Activated CD4-positive, alpha-beta T cell treated with anti-CD3 and anti-CD28 coated beads for 48 hours (primary cell): ENCODE measurements at regions not wholly inside any gene's neighbourhood (a gene's known extent, or its start where the extent isn't known, plus 50 kb on each side); places are given as distances from the start of the nearest gene placed in this dataset.
"Not testable (repeated sequence)": the region's sequence is repeated elsewhere in the genome, so short reads cannot be mapped to it uniquely, and the experiment has no call there.

Experiments used
- DNase-seq: peaks from one replicate; pipeline ENCODE4 v3.0.0-alpha.2; 2020

DNA sequence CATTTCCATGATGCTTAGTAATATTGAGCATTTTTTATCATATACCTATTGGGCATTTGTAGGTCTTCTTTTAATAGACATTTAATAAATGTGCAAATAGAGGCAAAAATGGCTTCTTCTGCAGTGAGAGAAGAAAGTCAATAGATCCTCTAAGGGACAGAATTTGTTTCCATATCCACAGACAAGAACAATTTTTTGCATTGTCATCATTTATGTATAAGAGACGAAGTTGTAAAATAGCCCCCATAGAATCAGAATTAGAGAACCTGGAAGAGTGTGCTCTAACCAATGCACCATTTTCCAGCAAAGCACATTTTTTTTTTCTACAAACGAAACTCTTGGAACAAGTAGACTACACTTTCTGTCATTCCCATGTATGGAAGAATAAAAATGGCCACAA, 365.1 kb upstream of the PDE3A start:
- DNase-seq, result no peak

DNA sequence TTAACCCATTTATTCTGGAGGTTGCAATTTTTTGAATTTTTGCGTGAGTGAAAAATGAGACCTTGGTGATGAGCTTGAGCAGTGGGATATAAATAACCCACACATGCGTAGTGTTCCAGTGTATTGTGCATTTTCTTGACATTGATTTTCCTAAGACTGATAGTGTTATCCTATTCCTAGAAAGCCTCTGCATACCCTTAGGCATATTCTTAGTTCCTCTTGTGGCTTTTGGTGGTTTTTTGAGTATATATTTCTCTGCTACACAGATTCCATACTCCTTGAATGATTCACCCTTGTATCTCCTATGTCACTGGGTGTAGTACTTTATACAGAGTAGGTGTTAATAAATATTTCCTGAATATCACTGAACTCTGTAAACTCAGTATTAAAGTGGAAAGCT, 363.4 kb upstream of the PDE3A start:
- no peak for DNase-seq

DNA sequence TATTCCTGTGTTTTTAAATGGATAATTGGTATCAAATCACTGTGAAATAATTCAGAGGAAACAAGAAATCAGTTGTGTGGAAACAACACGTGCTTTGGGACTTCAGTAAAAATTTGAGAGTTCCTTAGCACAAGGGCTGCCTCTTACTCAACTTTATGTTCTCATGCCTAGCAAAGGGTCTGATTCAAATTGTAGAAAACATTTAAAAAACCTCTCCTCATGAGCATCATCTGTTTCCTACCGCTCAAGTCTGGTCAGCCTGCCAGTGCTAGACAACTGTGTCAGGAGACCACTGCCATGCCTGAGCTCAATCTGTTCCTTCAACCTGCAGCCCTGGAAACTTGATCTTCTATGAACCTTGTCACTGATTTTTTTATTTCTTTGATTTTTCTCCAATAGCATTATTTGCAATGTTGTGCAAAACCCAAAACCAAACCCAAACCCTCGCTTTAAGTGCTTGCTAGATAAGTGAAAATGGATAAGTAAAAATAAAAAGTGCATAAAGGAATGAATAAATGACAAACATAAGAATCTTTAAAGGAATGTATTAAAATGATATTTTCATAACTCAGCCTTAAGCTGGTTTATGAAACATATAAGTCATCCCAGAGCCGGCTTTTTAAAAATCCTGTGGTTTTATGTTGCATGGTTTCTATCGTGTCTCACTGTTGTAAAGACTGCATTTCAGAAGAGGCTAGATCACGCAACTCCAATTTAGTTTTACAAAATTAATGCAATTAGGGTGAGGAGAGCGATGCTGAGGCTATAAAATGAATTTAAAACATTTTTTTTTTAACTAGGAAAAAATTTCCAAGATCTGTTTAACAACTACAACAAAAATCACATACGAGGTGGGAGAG, 361.2 kb upstream of the PDE3A start:
- no peak for DNase-seq

DNA sequence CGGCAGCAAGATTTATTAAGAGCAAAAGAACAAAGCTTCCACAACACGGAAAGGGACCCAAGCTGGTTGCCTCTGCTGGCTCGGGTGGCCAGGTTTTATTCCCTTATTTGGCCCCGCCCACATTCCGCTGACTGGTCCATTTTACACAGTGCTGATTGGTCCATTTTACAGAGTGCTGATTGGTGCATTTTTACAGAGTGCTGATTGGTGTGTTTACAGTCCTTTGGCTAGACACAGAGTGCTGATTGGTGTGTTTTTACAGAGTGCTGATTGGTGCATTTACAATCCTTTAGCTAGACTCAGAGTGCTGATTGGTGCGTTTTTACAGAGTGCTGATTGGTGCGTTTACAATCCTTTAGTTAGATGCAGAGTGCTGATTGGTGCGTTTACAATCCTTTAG, 358.4 kb upstream of the PDE3A start:
- not testable (repeated sequence) for DNase-seq

DNA sequence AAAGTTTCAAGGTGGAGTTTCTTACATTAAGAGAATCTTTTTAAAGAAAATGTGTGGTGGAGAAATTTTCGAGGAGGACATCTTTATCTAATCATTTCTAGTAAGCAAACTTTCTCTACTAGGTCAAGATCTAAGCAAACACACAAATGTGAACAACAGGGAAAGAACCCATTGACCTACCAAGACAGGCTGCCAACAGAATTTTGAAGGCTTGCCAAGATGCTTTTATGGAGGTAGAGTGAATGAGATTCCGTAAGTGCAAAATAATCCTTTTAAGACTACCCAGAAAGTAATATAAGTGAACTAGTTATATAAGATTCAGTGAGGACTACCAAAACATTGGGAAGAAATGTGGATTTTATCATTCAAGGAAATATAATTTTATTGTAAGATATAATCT, 357.1 kb upstream of the PDE3A start:
- DNase-seq, result no peak

DNA sequence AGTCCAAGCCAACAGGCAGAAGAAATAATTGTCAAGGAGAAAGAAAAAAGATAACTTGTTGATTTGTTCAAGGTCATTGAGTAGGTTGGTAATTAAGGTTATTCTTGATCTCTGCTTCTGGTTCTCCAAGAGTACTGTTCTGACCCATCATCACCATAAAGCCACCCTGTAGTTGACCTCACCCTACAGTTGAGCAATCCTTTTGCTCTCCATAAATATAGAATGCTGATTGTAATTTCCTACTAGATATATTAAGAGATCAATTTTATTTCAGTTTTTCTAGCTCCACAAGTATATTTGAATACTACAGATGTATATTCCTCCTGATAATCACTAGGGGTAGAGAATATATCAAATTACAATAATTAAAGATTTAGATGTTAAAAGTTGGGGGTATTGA, 350.5 kb upstream of the PDE3A start:
- DNase-seq, result no peak

DNA sequence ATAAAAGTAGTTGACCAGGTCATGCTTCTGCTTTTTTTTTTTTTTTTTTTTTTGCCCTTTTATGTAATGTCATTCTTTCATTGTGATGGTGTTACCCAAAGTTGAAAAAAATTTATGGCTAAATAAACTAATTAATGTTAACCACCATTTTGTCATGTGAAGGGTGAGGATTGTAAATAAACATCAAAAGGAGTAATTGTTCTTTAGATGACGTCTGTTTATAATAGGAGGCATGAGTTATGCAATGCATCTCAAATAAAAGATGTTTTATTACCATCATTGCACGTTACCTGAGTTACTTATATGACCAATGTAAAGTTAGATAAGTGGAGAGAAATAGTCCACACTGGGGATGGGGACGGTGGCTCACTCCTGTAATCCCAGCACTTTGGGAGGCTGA, 349.9 kb upstream of the PDE3A start:
- no peak for DNase-seq

DNA sequence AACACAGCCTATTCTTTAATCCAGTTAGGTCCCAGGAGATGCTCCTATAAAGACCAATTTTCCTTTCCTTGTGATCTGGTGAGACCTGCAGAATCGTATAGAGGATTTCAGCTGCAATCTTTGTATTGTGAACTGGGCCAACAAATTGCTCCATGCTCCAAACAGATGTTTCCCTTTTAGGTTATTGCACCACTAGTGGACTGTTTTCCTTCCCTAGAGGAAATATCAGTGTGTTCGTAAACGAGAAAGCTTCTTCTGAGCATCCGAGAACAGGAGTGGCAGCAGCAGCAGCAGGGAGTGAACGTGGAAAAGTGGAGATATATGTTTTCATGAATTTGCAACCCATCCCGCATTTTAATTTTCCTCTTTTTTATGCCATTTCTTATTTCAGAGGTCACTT, 344.1 kb upstream of the PDE3A start:
- DNase-seq, result no peak

DNA sequence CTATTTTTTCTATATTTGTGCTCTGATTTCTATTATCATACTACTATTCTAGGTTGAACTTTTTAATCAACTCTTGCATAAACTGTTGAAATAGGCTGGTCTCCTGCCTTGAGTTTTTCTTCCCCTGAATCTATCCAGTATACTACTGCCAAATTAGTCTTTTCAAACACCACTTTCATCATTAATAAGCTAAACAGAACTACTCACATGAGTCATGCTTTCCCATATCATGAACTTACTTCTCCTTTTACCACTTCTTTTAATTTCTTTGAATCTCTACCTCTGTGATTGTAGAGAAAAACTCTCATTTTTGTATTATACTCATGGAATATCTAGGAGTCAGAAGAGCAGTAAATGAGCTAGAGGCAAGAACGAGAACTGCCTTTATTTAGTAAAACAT, 340.3 kb upstream of the PDE3A start:
- DNase-seq, result no peak

DNA sequence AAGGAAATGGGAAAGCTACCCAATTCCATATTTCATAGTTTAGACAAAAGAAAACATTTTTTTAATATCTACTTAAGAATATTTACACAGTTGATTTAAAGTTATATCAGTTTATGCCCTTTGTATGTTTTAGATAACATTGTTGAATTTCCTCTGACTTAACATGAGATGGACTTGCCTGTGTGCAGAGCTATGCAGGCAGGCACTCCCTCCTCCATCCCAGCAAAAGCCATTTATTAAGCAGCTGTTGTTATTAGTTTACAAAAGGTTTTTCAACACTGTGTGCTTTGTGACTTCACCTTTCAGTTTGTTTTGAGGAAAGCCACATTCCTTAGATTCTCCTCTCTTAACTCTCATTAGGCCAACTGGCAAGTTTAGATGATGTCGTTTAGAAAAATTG, 337.5 kb upstream of the PDE3A start:
- no peak for DNase-seq

DNA sequence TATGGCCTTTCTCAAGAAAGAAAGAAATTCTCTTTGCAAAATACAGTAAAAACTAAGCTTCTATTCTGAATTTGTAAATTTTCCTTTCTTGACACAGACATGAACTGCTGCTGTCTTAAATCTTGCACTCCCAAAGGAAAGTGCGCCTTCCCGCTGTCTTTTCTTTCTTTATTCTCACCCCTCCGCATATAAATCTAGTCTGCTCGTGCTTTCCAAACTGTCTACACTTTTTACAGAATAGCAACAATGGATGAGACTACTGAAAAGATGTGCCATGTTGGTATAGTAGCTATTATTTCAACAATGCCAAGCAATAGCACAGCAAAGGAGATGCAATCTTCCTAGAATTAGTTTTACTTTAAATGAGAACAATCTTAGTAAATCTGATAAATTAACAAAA, 328.8 kb upstream of the PDE3A start:
- no peak for DNase-seq

DNA sequence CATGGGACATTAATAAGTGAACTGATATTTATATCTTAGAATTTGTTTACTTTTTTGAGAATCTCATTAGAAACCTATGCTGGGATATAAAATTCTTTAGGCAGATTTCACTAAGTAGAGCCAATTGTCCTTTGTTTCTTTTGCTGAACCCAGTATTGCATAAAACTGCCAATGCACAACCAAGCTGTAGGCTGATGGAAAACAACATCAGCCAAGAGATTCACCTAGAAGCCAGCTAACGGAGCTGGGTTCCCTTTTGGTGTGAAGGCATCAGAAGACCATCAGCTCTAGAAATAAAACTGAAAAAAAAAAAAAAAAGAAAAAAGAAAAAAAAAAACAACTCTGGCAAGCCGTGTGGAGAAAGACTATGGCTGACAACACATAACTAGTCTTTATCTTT, 328.2 kb upstream of the PDE3A start:
- DNase-seq, result no peak

DNA sequence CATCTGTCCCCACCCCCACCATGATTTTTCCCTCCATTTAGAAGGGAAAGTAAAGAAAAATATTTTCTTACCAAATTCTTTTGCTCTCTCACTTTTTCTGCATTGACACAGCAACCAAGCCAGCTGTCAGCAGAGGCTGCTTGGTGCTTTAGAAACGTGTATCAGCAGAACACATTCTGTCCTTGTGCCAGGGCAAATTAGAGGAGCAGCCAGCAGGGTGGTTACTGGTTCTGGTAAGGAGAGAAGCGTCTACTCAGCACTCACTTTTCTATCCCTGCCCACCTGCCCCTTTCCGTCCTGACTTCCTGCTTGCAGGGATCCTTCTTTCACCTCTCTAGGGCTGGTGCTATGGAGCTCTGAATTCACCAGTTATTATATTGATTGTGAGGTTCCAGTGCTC, 327.5 kb upstream of the PDE3A start:
- no peak for DNase-seq

DNA sequence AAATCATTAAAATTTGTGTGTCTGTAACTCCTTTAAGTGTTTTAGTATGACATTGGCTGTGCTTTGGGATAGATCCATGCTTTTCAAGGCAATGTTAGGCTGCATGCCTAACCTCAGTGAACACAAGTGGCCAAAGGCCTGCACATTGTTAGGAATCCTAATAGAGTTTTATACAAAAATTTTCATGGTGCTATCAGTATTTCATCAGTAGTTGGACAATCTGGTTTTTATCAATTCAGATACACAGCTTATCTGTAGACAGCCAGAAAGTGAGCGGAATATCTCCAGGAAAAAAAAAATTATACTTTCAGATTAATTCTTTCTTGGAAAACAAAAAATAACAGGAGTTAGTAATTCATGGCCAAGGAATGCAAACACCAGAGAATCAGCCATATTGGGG, 324.0 kb upstream of the PDE3A start:
- DNase-seq, result no peak

DNA sequence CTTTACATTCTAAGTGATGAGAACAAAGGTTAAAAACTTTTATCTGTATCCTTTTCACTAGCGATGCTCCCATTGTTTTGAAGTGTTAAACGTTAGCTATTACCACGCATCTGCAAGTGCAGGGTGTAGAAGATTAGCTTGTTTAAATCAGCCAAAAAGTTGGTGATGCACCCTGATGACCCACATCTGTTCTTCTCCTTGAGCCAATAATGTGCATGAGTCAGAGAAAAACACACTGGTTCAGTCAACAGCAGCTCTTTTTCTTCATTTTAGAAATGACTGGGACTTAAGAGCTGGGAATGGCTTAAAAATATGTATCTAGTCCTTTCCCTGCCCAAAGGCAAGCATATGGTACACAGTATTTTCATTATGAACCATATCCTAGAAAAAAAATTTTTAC, 323.5 kb upstream of the PDE3A start:
- DNase-seq, result no peak

DNA sequence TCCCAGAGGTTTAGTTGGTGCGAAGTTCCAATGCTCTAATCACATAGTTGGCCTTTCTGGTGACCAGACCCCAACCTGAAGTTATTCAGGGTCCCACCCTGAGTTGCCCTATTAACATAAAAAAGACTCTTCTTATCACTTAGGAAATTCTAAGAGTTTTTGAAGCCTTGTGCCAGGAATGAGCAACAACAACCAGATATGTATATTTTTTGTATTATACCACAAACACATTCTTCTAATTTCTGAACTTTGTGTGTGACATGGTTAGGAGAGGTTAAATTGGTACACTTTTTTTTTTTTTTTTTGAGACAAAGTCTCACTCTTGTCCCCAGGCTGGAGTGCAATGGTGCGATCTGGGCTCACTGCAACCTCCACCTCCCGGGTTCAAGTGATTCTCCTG, 320.4 kb upstream of the PDE3A start:
- DNase-seq, result no peak

DNA sequence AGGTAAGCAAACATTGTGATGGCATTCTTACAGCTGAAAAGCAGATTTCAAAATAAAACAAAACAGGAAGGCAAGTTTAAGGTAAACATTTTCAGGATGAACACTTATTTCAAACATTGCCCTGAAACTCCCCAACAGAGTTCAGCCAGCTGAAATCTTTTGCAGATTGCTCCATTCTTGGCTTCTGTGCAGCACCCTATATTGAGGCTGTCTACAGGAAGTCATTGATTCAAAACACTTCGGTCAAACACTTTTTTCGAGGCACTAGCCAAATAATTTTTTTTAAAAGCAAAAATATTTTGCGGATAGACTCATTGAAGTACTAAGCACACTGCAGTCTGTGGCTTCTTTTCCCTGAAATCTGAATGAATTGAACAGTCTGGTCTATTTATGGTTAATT, 318.1 kb upstream of the PDE3A start:
- no peak for DNase-seq

DNA sequence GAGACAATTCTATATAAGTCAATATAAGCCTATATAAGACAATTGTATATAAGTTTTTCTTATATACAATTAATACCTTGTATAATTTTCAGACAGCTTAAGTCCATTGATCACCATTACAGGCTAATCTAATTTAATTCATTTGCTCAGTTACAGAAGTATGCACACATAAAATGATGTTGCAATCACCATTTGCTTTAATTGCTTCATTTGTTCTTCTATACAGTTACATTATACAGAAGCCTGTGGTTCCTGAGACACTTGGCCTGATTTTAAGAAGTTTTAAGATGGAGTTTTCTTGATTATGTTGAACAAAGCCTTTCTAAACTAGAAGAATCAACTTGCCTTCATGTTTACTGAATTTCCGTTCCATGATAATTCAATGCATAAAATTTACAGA, 314.6 kb upstream of the PDE3A start:
- DNase-seq, result no peak

DNA sequence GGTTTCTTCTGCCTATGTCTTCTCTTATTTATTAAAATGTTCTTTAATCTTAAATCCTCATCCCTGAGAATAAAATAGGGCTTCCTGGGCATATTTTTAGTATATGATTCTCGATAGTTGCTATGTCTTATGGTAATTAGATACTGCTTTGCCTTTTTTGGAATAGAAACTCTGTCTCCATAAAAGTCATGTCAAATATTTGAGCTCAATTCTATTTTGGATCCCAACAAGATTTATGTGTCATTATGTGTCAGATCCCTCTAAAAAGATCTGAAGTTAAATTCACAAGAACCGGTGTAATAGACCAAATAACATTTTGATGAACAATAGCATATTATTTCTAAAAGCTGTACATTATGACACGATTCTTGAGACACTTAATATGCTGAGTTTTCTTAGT, 312.5 kb upstream of the PDE3A start:
- no peak for DNase-seq

DNA sequence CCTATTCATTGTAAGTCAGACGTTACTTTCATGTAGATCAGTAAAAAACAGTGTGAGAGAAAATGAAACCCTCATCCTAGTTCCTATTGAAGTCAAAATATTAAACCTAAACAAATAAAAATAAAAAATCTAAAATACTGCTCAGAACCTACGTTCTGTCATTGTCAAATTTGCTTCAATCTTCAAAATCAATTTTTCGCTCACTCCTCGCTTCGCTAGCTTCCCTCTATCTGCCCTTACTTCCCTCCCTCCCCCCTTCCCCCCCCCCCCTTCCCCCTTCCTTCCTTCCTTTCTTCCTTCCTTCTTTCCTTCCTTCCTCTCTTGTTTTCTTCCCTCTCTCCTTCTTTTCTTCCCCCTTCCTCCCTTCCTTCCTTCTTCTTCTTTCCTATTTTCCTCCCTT, 310.9 kb upstream of the PDE3A start:
- DNase-seq, result no peak

DNA sequence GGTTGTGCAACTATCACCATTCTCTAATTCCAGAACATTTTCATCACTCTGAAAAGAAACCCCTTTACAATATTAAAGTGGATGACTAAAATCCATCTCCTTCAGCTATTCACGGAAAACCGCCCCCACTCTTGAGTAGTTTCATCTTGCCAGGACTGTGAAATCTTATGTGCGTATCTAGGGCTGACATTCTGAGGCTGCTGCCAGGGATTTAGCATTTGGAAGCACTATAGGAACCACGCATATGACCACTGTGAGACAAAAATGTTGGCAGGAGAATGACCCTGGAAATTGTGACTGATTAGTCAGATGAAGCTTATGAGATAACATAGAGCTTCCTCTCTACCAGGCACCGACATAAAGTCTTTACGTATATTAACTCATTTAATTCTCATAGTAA, 305.2 kb upstream of the PDE3A start:
- no peak for DNase-seq

DNA sequence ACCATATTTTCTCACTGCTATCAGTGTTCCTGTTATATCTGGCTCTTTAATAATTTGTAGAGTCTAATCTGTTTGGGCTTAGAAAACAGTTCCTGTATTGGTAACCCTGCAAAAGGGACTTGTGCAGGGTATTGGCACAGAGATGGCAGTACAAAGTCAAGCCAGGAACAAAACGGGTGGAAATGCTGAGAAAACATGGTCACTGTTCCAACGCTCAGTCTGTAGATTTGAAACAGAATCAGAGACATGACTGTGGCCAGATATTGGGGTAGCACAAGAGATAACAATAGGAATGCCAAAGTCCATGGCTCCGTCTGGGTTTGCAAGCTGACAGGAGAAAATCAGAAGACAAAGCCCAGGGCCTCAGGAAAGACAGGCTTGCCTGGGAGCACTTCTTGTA, 290.7 kb upstream of the PDE3A start:
- DNase-seq, result no peak

DNA sequence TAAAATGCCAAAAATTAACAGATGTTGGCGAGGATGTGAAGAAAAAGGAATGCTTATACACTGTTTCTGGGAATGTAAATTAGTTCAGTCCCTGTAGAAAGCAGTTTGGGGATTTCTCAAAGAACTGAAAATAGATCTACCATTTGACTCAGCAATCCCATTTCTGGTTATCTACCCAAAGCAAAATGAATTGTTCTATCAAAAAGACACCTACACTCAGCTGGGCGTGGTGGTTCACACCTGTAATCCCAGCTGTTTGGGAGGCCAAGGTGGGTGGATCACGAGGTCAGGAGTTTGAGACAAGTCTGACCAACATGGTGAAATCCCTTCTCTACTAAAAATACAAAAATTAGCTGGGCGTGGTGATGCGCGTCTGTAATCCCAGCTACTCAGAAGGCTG, 279.3 kb upstream of the PDE3A start:
- DNase-seq, result no peak

DNA sequence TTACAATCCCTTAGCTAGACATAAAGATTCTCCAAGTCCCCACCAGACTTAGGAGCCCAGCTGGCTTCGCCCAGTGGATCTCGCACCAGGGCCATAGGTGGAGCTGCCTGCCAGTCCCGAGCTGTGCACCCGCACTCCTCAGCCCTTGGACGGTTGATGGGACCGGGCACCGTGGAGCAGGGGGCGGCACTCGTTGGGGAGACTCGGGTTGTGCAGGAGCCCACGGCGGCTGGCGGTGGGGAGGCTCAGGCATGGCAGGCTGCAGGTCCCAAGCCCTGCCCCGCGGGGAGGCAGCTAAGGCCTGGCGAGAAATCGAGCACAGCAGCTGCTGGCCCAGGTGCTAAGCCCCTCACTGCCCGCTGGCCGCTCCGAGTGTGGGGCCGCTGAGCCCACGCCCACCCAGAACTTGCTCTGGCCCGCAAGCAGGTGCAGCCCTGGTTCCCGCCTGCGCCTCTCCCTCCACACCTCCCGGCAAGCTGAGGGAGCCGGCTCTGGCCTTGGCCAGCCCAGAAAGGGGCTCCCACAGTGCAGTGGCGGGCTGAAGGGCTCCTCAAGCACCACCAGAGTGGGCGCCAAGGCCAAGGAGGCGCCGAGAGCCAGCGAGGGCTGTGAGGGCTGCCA, 275.0 kb upstream of the PDE3A start:
- not testable (repeated sequence) for DNase-seq

DNA sequence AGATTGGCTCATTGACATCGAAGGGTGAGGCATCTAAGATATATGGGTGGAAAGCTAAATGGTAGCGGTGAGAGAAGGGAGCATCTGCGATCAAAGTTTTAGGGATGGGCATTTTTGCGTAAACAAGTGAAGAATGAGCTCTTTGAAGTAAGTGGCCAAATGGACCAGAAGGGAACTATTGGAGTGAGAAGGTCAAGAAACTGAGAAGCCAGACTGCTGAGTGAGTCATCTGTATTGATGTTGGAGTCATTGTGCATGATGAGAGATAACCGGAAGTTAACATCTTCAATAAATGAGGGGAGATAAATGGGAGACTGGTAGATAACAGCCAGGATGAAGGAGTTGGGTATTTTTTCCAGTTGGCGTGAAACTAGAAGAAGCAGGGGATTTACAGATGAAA, 271.9 kb upstream of the PDE3A start:
- DNase-seq, result no peak
